ENCODE measurements at regions not wholly inside any gene's neighbourhood (a gene's known extent, or its start where the extent isn't known, plus 50 kb on each side); places are given as distances from the start of the nearest gene placed in this dataset.

DNA sequence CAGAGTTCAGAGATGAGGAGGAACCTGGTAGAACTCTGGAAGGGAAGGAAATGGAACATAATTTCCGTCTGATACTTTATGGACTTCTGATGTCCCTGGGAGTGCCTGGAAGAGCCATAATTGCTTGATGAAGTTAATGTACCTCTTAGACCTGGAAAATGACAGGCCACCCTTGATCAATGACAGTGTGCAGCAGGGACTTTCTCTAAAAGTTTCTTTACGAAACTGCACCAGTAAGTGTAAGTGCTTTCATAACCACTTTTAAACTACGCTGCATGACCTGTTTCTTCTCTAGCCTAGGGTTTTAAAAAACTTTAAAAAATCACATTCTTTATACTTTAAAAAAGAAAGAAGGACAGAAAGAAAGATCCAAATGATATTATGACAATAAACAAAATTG, 164.5 kb downstream of the LPIN1 start:
- Histone ChIP-seq H3K4me3 (no peak overlapping the region), H3K9me3 (peaks cover 0 to 8% of the 10 kb centered on the region in 2 donors), H3K27me3 (no peaks in the 10 kb centered on the region), H3K4me1 (peaks cover 0 to 13% of the 10 kb centered on the region in 2 donors), H3K36me3 (no peaks in the 10 kb centered on the region), H3K27ac (no peak overlapping the region)
- intact Hi-C loops (cut with DNase I), result no loop called here
- ATAC-seq (no peak), DNase-seq (no peak)
- no peak for TF ChIP-seq CTCF (IDR thresholded peaks at IDR 0.05)

DNA sequence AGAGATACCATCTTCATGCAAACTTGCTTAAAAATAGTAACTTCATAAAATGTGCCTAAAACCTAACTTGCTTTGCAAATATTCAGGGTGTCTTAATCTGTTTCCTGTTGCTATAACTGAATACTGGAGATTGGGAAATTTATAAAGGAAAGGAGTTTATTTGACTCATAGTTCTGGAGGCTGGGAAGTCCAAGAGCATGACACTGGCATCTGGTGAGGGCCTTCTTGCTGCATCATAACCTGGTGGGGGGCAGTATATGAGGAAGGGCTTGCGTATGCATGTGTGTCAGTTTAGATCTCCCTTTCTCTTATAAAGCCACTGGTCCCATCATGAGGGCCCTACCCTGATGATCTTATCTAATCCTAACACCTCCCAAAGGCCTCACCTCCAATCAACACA, 166.5 kb downstream of the LPIN1 start:
- TF ChIP-seq CTCF (IDR thresholded peaks at IDR 0.05), result no peak
- ATAC-seq, result no peak
- Histone ChIP-seq H3K27me3 (no peaks in the 10 kb centered on the region), H3K4me1 (no peaks in the 10 kb centered on the region), H3K36me3 (no peaks in the 10 kb centered on the region), H3K4me3 (no peak overlapping the region), H3K9me3 (peaks cover 0 to 8% of the 10 kb centered on the region in 2 donors), H3K27ac (no peak overlapping the region)
- intact Hi-C loops (cut with DNase I), result no loop called here
- no peak for DNase-seq

DNA sequence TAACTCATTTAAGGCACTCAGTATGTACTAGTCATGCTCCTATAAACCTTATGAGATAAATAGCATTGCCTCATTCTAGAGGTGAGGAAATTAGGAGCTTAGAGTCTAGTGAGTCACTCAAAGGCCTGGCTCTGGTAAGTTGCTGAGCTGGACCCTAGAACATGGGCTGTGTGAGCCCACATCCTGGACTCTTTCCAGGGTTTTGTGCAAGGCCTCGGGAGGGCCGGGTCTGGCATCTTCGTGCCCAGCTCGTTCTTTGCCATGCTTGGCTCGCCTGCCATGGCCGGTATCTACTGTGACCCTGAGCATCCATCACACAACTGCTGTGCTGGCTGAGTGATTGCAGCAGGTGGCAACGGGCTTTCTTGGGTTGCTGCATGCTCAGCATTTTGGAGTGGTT, 168.0 kb downstream of the LPIN1 start:
- no peak overlapping the region for H3K4me3 ChIP-seq
- H3K36me3 ChIP-seq, result no peaks in the 10 kb centered on the region
- no peak for TF ChIP-seq CTCF (IDR thresholded peaks at IDR 0.05)
- peaks cover 0 to 8% of the 10 kb centered on the region in 2 donors for H3K9me3 ChIP-seq
- H3K27ac ChIP-seq, result no peak overlapping the region
- no peaks in the 10 kb centered on the region for H3K27me3 ChIP-seq
- intact Hi-C loops (cut with DNase I), result no loop called here
- ATAC-seq (no peak), DNase-seq (no peak)
- H3K4me1 ChIP-seq, result no peaks in the 10 kb centered on the region

DNA sequence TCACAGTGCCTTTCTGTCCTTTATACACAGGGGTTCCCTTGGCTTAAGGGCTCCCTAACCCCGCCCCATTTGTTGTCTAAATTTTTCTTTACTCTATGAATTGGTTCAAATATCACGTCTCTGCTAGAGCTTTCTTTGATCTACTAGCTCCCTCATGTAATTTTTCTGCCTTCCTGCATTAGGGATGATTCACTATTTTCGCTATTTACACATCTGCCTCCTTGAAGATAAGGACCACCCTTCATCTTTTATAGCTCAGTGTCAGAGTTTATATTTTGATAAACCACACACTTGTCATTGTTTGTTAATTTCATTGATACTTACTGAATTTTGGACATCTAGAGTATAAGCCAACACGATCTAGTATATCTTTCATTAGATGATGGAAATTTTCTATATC, 169.2 kb downstream of the LPIN1 start:
- intact Hi-C loops (cut with DNase I), result no loop called here
- no peak for DNase-seq
- no peak for TF ChIP-seq CTCF (IDR thresholded peaks at IDR 0.05)
- no peaks in the 10 kb centered on the region for H3K36me3 ChIP-seq
- H3K4me3 ChIP-seq, result no peak overlapping the region
- no peaks in the 10 kb centered on the region for H3K4me1 ChIP-seq
- no peak overlapping the region for H3K27ac ChIP-seq
- H3K9me3 ChIP-seq, result peaks cover 0 to 8% of the 10 kb centered on the region in 2 donors
- no peaks in the 10 kb centered on the region for H3K27me3 ChIP-seq
- ATAC-seq, result no peak

GRCh38 chr2:11919953-11920352, 173.5 kb downstream of the LPIN1 start:
- ATAC-seq (no peak), DNase-seq (no peak)
- no peaks in the 10 kb centered on the region for H3K4me1 ChIP-seq
- no peaks in the 10 kb centered on the region for H3K36me3 ChIP-seq
- no peaks in the 10 kb centered on the region for H3K9me3 ChIP-seq
- no peak for TF ChIP-seq CTCF (IDR thresholded peaks at IDR 0.05)
- intact Hi-C loops (cut with DNase I), result no loop called here
- H3K27me3 ChIP-seq, result no peaks in the 10 kb centered on the region
- H3K27ac ChIP-seq, result no peak overlapping the region
- H3K4me3 ChIP-seq, result no peak overlapping the region

All from left lung (tissue), 4 donors.